Amygdala (tissue), 56 donors: ENCODE measurements at regions not wholly inside any gene's neighbourhood (a gene's known extent, or its start where the extent isn't known, plus 50 kb on each side); places are given as distances from the start of the nearest gene placed in this dataset.

Experiments used
- DNase-seq, 56 donors: peaks; one replicate each; lab custom pipeline; 2025; lab: John Stamatoyannopoulos, UW

DNA sequence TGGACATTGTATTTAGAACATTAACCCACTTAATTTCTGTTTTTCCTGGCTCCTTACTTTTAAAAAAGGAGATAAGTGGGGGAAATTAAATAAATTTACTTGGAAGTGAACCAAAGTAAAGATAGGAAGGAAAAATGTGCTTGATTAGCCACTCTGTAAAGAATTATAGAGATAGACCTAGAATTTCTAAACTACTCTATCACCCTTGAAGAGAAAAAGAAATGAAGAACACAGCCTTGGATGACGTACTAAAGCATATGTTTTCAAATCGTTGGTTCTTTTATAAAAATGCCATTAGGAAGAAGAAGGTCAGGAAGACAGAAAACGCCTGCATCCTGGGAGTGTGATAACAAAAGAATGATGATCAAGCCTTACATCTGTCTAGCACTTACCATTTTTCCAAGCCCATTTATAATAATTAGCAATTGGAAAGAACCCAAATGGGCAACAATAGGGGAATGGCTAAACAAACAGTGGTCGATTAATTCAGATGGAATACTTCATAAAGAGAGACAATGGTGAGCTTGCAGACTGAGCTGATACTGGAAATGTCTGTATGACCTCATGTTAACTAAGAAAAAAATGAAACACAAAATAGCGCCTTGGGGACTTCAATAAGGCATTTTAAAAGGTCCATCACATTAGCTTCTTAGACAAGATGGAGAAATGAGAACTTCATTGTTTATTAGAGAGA is 81.0 kb upstream of the LRRC55 start:
- DNase-seq, result no peak

- DNase-seq, result peak in 4 of 56 donors; percentile 1 to 6 (median 4)
These were observed 77.7 kb upstream of the LRRC55 start for GRCh38 chr11:57103899-57104605.

- DNase-seq, result no peak
These were observed 72.4 kb upstream of the LRRC55 start for GRCh38 chr11:57109331-57109730.

DNA sequence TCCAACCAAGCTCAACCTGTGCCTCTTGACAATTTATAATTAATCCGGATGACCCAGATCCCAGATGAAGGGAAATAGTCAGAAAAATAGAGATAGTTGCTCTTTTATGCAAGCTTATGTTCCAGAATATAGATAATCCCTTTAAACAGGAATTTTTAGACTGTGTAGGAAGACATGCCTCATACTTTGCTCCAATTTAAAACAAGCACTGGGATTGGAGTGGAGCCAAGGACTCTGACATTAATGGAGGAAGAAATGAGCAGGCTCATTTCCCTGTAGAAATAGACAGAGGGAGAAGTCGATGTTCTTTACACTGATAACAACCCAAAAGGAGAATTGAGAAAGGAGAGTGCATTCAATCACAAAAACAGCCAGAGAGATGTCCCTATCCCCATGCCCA is 70.1 kb upstream of the LRRC55 start:
- peak in 2 of 56 donors; percentile 11 to 43 for DNase-seq

DNA sequence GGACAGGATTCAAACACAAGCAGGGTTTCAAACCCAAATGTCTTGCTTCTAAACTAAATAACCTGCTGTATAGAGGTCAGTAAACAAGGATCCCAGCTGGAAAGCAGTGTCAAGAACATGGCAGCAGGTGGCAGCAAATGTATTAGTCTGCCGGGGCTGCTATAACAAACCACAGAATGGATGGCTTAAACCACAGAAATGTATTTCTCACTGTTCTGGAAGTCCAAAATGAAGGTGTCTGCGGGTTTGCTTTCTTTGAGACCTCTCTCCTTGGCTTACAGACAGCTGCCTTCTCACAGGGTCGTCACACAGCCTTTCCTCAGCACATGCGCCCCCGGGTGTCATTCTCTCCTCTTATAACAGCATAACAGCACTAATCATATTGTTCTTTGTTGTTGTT is 65.1 kb upstream of the LRRC55 start:
- peak in 2 of 56 donors; percentile 4 to 12 for DNase-seq

DNA sequence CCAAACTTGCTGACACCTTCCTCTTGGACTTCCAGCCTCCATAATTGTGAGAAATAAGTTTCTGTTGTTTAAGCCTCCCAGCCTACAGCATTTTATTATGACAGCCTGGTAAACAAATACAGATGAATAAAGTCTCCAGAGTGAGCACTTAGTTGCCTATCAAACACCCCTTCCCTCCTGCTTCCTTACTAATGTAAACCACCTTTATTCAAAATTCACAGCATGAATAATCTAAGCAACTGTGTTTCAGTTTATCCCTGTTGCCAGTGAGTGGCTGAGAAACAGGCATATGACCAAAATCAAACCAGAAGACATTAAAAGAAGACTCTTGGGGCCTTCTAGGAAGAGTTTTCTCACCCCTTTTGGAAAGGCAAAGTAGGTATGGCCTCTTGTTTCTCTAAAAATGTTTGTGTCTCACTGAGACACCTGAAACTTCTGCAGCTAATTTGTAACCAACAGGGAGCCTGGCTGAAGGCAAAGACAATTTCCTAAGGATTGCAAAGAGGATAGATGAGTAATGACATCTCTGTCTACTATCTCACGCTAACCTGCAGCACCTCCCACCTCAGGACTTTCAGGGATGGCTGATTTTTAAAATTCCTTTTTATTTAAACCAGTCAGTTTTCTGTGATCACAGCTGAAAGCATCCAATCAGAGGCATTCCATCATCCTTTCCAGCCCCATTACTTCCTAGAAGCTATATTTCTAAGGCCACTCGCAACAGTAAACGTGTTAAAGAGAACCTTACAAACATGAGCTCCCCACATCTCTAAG is 61.4 kb upstream of the LRRC55 start:
- DNase-seq, result no peak

- no peak for DNase-seq
These were observed 59.8 kb upstream of the LRRC55 start for GRCh38 chr11:57121996-57122395.

DNA sequence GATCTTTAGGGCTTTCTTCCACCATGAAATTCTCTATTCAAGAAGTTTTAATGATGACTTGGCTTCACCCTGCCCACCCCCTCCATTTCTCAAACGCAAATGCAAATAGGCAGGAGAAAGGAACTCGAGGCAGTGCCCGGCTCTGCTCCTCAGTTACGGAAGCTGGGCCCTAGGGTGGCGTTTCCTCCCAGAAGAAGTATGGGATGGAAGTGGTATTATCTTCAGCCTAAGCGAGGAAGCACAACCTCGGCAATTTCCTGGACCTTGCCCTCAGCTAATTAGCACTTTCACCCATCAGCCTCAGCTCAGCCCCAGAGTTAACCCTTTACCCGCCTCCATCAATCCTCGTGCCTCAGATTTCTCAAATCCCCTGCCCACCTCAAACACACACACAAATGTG is 58.2 kb upstream of the LRRC55 start:
- no peak for DNase-seq

GRCh38 chr11:57124505-57124904 is 57.2 kb upstream of the LRRC55 start:
- no peak for DNase-seq

GRCh38 chr11:57124917-57125316 is 56.8 kb upstream of the LRRC55 start:
- no peak for DNase-seq

DNA sequence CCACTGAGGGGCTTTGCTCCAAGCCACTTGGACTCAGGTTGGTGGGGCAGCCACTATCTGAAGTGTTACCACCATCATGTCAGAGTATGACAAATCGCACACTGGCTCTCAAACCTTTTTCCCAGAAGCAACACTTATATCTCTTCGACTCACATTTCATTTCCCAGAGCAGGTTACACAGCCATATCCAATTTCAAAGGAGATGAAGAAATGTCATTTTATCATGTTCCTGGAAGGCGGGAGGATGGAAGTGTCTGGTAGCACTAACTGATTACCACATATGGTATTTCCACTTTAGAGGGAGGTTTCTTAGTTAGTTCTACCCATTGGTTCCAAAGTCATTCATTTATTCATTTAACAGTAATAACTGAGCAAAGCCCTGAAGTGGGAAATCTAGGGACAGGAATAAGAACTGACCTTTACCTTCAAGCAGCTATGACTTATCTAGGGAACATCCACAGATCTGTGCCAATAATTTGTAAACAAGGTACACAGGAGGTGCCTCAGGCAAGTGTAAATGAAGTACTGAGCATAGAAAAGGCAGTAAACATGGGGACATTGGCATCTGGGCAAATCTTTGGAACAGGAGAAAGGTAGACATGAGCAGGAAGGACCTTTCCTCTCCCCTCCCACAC is 54.9 kb upstream of the LRRC55 start:
- no peak for DNase-seq

DNA sequence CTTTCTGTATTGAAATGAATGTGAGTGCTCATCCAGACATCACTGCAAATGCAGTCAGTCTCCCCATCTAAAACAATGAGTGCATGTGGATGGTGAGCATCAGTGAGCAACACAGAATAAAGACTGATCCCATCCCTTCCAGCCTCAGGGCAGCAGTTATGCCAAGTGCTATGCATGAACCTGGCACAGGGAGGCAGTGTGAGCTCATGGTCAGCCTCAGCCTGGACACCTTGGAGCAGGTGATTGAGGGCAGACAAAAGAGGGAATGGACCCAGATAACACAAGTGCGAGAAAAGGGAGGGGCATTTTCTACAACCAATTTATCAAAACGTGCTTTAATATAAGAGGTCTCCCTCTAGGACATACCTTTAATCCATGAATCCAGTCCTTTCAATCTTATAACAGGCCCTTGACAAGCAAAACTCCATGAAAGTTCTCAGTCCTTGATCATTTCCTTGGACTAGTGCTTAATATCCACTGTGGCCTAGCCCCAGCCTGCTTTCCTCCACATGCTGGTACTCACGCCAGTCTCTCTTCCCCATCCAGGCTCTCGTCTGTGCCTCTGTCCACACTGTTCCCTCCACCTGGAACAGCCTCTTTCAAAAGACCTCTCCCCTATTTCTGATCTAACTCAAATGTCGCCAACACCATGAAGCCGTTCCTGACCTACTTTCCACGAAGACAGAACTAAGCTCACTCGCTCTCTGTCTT is 50.5 kb upstream of the LRRC55 start:
- DNase-seq, result peak in 5 of 56 donors; percentile 0 to 13 (median 6)
